OCI-LY3 (cell line): ENCODE measurements at regions not wholly inside any gene's neighbourhood (a gene's known extent, or its start where the extent isn't known, plus 50 kb on each side); places are given as distances from the start of the nearest gene placed in this dataset.

Source experiments
- EZH2phosphoT487 ChIP-seq: fragments of 200-600 bp; shearing (Covaris generic); IDR thresholded peaks from 2 replicates; pipeline ENCODE4 v1.6.1; 2018; ENCODE audit warnings: antibody characterized with exemption, mixed run types, low read depth
- TF ChIP-seq, protein P1 (sequence below): fragments of 200-600, 300-600 bp; sonication (generic); IDR thresholded peaks from 2 replicates; pipeline ENCODE4 v1.5.1; 2014; ENCODE audit warnings: antibody characterized with exemption, low read length, low read depth

DNA sequence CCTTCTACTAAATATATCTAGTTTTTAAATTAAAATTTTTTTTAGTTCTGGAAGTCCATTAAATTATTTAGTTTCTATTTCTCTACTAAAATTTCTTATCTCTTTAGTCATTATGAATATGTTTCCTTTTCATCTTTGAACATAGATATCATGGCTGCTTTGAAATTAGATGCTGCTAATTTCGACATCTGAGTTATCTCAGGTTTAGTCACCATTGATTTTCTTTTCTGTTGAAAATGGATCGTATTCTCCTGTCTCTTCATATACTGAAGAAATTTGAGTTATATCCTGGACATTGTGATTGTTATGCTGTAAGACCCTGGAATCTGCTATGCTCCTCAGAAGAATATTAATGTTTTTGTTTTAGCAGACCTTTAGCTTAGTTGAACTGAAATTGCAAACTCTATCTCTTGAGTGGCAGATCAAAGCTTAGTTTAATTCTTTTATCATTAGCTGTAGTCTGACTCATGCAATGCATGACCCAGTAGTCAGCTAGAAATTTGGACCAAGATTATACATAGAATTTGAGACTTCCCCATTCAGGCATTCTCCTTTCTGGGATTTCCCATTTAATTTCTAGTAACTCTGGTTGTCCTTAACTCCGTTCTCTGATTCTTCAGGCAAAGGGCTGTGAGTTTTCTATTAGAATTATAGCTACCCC is 439.8 kb upstream of the IL12A start:
- TF ChIP-seq, protein P1, sequence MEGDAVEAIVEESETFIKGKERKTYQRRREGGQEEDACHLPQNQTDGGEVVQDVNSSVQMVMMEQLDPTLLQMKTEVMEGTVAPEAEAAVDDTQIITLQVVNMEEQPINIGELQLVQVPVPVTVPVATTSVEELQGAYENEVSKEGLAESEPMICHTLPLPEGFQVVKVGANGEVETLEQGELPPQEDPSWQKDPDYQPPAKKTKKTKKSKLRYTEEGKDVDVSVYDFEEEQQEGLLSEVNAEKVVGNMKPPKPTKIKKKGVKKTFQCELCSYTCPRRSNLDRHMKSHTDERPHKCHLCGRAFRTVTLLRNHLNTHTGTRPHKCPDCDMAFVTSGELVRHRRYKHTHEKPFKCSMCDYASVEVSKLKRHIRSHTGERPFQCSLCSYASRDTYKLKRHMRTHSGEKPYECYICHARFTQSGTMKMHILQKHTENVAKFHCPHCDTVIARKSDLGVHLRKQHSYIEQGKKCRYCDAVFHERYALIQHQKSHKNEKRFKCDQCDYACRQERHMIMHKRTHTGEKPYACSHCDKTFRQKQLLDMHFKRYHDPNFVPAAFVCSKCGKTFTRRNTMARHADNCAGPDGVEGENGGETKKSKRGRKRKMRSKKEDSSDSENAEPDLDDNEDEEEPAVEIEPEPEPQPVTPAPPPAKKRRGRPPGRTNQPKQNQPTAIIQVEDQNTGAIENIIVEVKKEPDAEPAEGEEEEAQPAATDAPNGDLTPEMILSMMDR = no peak
- no peak for TF ChIP-seq EZH2phosphoT487
